Mesendoderm (in vitro differentiated cells): ENCODE measurements at regions not wholly inside any gene's neighbourhood (a gene's known extent, or its start where the extent isn't known, plus 50 kb on each side); places are given as distances from the start of the nearest gene placed in this dataset.

ENCODE experiments used
- DNase-seq: peaks from one replicate; pipeline ENCODE4 v3.0.0; 2013
- H2AK5ac ChIP-seq: 2 replicates; pipeline ENCODE4 v1.6.1; 2013; ENCODE audit warnings: low read length, inconsistent platforms
- H2BK120ac ChIP-seq: 2 replicates; pipeline ENCODE4 v1.6.1; 2013; ENCODE audit warnings: low read depth, mild to moderate bottlenecking, low read length, moderate library complexity, mixed read lengths
- H2BK15ac ChIP-seq: replicated peaks from 2 replicates; pipeline ENCODE4 v1.6.1; 2013; ENCODE audit warnings: low read depth, mild to moderate bottlenecking, moderate library complexity
- H2BK5ac ChIP-seq: 2 replicates; pipeline ENCODE4 v1.6.1; 2013; ENCODE audit warnings: low read length, inconsistent platforms
- H3K18ac ChIP-seq: 2 replicates; pipeline ENCODE4 v1.6.1; 2013; ENCODE audit warnings: mild to moderate bottlenecking, low read length, mixed read lengths
- H3K23ac ChIP-seq: one replicate; pipeline ENCODE4 v1.6.1; 2013; ENCODE audit warnings: low read length
- H3K27ac ChIP-seq: 2 replicates; pipeline ENCODE4 v1.5.1; 2013; ENCODE audit warnings: low read depth, mild to moderate bottlenecking, inconsistent platforms, low read length, moderate library complexity
- H3K27me3 ChIP-seq: 2 replicates; pipeline ENCODE4 v1.6.1; 2013; ENCODE audit warnings: low read length, control low read depth, mild to moderate bottlenecking, inconsistent platforms; ENCODE audit not compliant: insufficient read depth, poor library complexity
- H3K36me3 ChIP-seq: 2 replicates; pipeline ENCODE4 v1.6.1; 2013; ENCODE audit warnings: low read length, inconsistent platforms; ENCODE audit not compliant: control insufficient read depth, insufficient read depth
- H3K4ac ChIP-seq: one replicate; pipeline ENCODE4 v1.6.1; 2013; ENCODE audit warnings: low read depth, mild to moderate bottlenecking, low read length, moderate library complexity
- H3K4me1 ChIP-seq: 2 replicates; pipeline ENCODE4 v1.6.1; 2013; ENCODE audit warnings: low read depth, low read length, inconsistent platforms; ENCODE audit not compliant: control insufficient read depth
- H3K4me2 ChIP-seq: 2 replicates; pipeline ENCODE4 v1.6.1; 2013; ENCODE audit warnings: low read length
- H3K4me3 ChIP-seq: 2 replicates; pipeline ENCODE4 v1.5.1; 2013; ENCODE audit warnings: mild to moderate bottlenecking, low read length
- H3K56ac ChIP-seq: one replicate; pipeline ENCODE4 v1.6.1; 2013; ENCODE audit warnings: low read length
- H3K79me1 ChIP-seq: 2 replicates; pipeline ENCODE4 v1.6.1; 2013; ENCODE audit warnings: low read length, inconsistent platforms
- H3K79me2 ChIP-seq: 2 replicates; pipeline ENCODE4 v1.6.1; 2013; ENCODE audit warnings: mild to moderate bottlenecking, low read length; ENCODE audit not compliant: control insufficient read depth, insufficient read depth
- H3K9ac ChIP-seq: 2 replicates; pipeline ENCODE4 v1.6.1; 2013; ENCODE audit warnings: low read length, inconsistent platforms
- H4K5ac ChIP-seq: one replicate; pipeline ENCODE4 v1.6.1; 2013; ENCODE audit warnings: low read length
- H4K8ac ChIP-seq: one replicate; pipeline ENCODE4 v1.6.1; 2013; ENCODE audit warnings: low read depth, mild to moderate bottlenecking, control low read depth, low read length, moderate library complexity
- WGBS: extraction: QIAGEN DNeasy Blood & Tissue Kit; methylation state at CpG from one replicate; pipeline ENCODE4 v1.1.7; 2013; ENCODE audit warnings: low lambda C conversion rate, missing lambda C conversion rate; ENCODE audit not compliant: insufficient coverage; ENCODE audit errors: extremely low coverage; 5-methylcytosine and 5-hydroxymethylcytosine counted together

DNA sequence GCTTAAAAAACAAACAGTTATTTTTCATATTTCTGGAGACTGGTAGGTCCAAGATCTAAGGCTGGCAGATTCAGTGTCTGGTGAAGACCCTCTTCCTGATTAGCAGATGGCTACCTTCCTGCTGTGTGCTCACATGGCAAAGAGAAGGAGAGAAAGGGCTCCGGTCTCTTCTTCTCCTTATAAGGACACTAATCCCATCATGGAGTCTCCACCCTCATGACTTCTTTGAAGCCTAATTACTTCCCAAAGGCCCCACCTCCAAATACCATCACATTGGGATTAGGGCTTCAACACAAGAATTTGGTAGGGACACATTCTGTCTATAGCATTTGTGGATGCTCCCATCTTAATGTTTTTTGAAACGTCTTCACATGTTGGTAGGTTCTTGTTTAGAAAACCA, 391.1 kb downstream of the TMEM161B start:
- Histone ChIP-seq H3K9ac (no peak overlapping the region), H3K36me3 (no peaks in the 10 kb centered on the region), H2BK120ac (no peak overlapping the region), H4K5ac (no peak overlapping the region), H3K27me3 (no peaks in the 10 kb centered on the region), H3K4ac (no peak overlapping the region), H3K4me1 (no peaks in the 10 kb centered on the region), H3K79me1 (no peaks in the 10 kb centered on the region), H3K27ac (no peak overlapping the region), H3K18ac (no peak overlapping the region), H3K4me3 (no peak overlapping the region), H3K4me2 (no peak overlapping the region), H2AK5ac (no peak overlapping the region), H3K79me2 (no peaks in the 10 kb centered on the region), H3K23ac (no peak overlapping the region), H4K8ac (no peak overlapping the region), H2BK5ac (no peak overlapping the region), H2BK15ac (no peak overlapping the region), H3K56ac (no peak overlapping the region)
- WGBS: no CpG with 5 or more reads among the region's 2 CpGs
- peak; percentile 62 for DNase-seq

DNA sequence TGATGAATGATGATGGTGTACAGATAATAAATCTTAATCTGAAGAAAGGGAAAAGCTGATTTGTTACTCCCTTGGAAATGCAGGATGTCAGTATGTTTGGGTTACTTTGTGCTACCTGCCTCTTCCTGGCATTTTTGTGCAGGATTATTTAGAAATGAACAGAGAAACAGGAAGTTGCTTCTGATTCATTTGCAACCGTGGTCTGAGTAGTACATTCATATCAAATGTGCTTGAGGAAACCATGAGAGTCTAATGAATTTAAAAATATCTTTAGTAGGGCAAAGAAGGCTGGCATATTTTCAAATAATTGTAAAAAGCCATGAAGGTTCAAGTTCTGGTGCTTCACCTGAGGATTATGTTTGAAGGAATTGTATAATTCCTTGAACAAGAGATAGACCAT, 391.6 kb downstream of the TMEM161B start:
- Histone ChIP-seq H2AK5ac (no peak overlapping the region), H3K4me3 (no peak overlapping the region), H2BK120ac (no peak overlapping the region), H3K79me2 (no peaks in the 10 kb centered on the region), H3K23ac (no peak overlapping the region), H3K4me1 (no peaks in the 10 kb centered on the region), H3K27me3 (no peaks in the 10 kb centered on the region), H3K79me1 (no peaks in the 10 kb centered on the region), H3K27ac (no peak overlapping the region), H4K8ac (no peak overlapping the region), H4K5ac (no peak overlapping the region), H3K4ac (no peak overlapping the region), H3K4me2 (no peak overlapping the region), H2BK5ac (no peak overlapping the region), H3K56ac (no peak overlapping the region), H3K18ac (no peak overlapping the region), H3K9ac (no peak overlapping the region), H3K36me3 (no peaks in the 10 kb centered on the region), H2BK15ac (no peak overlapping the region)
- WGBS: no CpG with 5 or more reads among the region's 1 CpG
- no peak for DNase-seq

DNA sequence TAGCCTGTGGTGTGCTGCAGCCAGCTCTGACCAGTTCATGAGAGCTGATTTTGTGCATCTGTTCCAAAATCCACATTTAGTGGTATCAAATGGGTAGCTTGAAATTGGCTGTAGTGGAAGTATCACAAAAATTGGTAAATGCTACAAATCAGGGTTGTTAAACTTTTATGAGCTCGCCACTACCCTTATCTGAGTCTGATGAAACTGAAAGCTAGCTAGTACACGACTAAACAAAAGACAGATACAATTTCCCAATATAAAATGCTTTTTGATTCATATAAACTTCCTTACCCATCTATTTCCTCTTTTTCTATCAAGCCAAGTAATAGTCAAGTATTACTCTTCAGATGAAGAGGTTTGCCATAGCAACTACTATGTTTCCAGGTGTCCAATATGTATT, 392.0 kb downstream of the TMEM161B start:
- H2BK15ac ChIP-seq: no peak overlapping the region

DNA sequence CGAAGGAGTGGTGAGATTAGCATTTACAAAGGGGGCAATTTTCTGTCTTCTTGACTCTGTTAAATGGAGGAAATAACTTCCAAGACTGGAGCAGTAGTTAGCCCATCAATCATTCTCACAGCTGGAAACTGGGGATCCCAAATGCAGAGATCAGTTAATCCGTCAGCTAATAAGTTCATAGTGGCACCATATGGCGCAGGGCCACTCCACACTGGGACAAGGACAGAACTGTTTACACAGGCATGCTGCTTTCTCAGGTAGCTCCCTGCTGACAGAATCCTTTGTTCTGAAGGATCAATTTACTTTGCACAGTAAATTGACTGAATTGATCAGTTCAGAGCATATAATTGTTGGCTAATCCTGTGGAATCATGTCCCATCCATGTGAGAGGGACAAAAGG, 395.7 kb downstream of the TMEM161B start:
- Histone ChIP-seq H3K4me1 (no peaks in the 10 kb centered on the region), H3K9ac (no peak overlapping the region), H2BK5ac (no peak overlapping the region), H3K36me3 (no peaks in the 10 kb centered on the region), H3K56ac (no peak overlapping the region), H3K79me2 (no peaks in the 10 kb centered on the region), H4K8ac (no peak overlapping the region), H3K18ac (no peak overlapping the region), H3K27ac (no peak overlapping the region), H4K5ac (no peak overlapping the region), H3K4me3 (no peak overlapping the region), H2AK5ac (no peak overlapping the region), H3K23ac (no peak overlapping the region), H3K4ac (no peak overlapping the region), H3K27me3 (no peaks in the 10 kb centered on the region), H2BK15ac (no peak overlapping the region), H3K79me1 (no peaks in the 10 kb centered on the region), H3K4me2 (no peak overlapping the region), H2BK120ac (no peak overlapping the region)
- WGBS: no CpG with 5 or more reads among the region's 3 CpGs
- DNase-seq: peak; percentile 7

More for the DNA sequence above, 392.0 kb downstream of the TMEM161B start:
- Histone ChIP-seq H3K79me1 (no peaks in the 10 kb centered on the region), H3K4me2 (no peak overlapping the region), H2BK5ac (no peak overlapping the region), H3K56ac (no peak overlapping the region), H3K9ac (no peak overlapping the region), H3K79me2 (no peaks in the 10 kb centered on the region), H3K27me3 (no peaks in the 10 kb centered on the region), H4K5ac (no peak overlapping the region), H3K27ac (no peak overlapping the region), H3K4me3 (no peak overlapping the region), H2BK120ac (no peak overlapping the region), H3K4ac (no peak overlapping the region), H3K18ac (no peak overlapping the region), H3K23ac (no peak overlapping the region), H3K4me1 (no peaks in the 10 kb centered on the region), H2AK5ac (no peak overlapping the region), H3K36me3 (no peaks in the 10 kb centered on the region), H4K8ac (no peak overlapping the region)
- DNase-seq: no peak
- no CpG with 5 or more reads among the region's 2 CpGs for WGBS

DNA sequence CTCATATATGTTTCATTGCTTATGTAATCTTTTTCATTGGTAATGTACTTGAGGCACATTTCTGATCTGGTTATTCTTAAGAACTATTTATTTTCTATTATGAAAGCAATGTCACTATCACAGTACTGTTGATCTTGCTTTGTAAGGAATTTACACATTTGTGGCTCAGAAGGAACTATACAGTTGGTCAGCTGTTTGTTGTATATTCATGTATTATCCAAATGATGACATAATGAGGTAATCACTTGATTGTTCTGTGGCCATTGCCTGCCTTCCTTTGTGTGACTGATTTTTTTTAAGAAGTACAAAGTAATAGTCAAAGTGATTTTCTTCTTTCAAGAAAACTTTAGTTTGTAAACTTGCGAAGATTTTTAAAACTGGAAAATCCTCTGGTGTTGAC, 399.9 kb downstream of the TMEM161B start:
- Histone ChIP-seq H3K27ac (no peak overlapping the region), H3K27me3 (no peaks in the 10 kb centered on the region), H3K4me1 (no peaks in the 10 kb centered on the region), H3K36me3 (no peaks in the 10 kb centered on the region), H2BK120ac (no peak overlapping the region), H3K9ac (no peak overlapping the region), H3K4ac (no peak overlapping the region), H3K79me1 (no peaks in the 10 kb centered on the region), H2BK5ac (no peak overlapping the region), H2AK5ac (no peak overlapping the region), H2BK15ac (no peak overlapping the region), H3K23ac (no peak overlapping the region), H3K56ac (no peak overlapping the region), H4K8ac (no peak overlapping the region), H3K4me2 (no peak overlapping the region), H3K4me3 (no peak overlapping the region), H3K18ac (no peak overlapping the region), H3K79me2 (no peaks in the 10 kb centered on the region), H4K5ac (no peak overlapping the region)
- no peak for DNase-seq
- WGBS: no CpG with 5 or more reads among the region's 1 CpG

DNA sequence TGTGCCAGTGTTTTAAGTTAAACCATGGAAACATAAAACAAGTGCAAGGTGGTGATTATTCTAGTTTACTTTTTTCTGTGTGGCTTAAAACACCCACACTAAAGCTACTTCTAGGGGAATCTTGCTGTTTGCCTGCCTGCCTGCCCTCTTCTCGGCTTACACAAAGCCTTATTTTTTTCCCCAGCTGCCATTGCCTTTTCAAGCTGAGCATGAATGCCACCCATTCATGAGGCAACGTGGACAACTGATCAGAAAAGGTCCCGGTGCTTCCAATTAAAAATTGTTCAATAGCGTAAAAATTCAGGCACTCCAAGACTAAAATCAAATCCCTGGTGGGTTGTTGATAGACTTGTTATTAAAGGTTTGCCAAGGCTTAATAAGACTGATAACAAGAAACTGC, 401.4 kb downstream of the TMEM161B start:
- Histone ChIP-seq H3K79me1 (no peaks in the 10 kb centered on the region), H3K56ac (no peak overlapping the region), H3K27me3 (no peaks in the 10 kb centered on the region), H3K18ac (no peak overlapping the region), H3K4me3 (no peak overlapping the region), H2BK15ac (no peak overlapping the region), H4K5ac (no peak overlapping the region), H3K4me2 (no peak overlapping the region), H3K9ac (no peak overlapping the region), H4K8ac (no peak overlapping the region), H2BK5ac (no peak overlapping the region), H2BK120ac (no peak overlapping the region), H3K4me1 (no peaks in the 10 kb centered on the region), H3K23ac (no peak overlapping the region), H2AK5ac (no peak overlapping the region), H3K36me3 (no peaks in the 10 kb centered on the region), H3K27ac (no peak overlapping the region), H3K79me2 (no peaks in the 10 kb centered on the region), H3K4ac (no peak overlapping the region)
- WGBS: no CpG with 5 or more reads among the region's 4 CpGs
- DNase-seq: no peak
